Gastrocnemius medialis (tissue), 4 donors: ENCODE measurements at regions not wholly inside any gene's neighbourhood (a gene's known extent, or its start where the extent isn't known, plus 50 kb on each side); places are given as distances from the start of the nearest gene placed in this dataset.
"Not testable (repeated sequence)": the region's sequence is repeated elsewhere in the genome, so short reads cannot be mapped to it uniquely, and the experiment has no call there.

Source experiments
- ATAC-seq, 2 donors: fragments of 150-250 bp; one replicate each; pipeline ENCODE4 v1.9.1; 2016
- DNase-seq, 2 donors: peaks; one replicate each; pipeline ENCODE4 v3.0.0-alpha.2; 2019
- H3K27ac ChIP-seq, 4 donors: fragments of 200-600 bp; sonication (generic); 1 replicate in 1 of 4; 2 replicates in 3 of 4; pipeline ENCODE4 v1.5.1; 2016 to 2018; ENCODE audit warnings: mild to moderate bottlenecking in 2 of 4, moderate library complexity in 1 of 4
- H3K27me3 ChIP-seq, 3 donors: fragments of 200-600 bp; sonication (generic) in 2 of 3; 1 replicate in 1 of 3; 2 replicates in 2 of 3; pipeline versions ENCODE4 v1.5.1 to v1.6.0; 2016 to 2019; ENCODE audit warnings: mild to moderate bottlenecking in 1 of 3, moderate library complexity in 1 of 3
- H3K36me3 ChIP-seq, 2 donors: fragments of 200-600 bp; sonication (generic) in 1 of 2; one replicate each; pipeline ENCODE4 v1.5.1; 2017 to 2018
- H3K4me1 ChIP-seq, 2 donors: fragments of 200-600 bp; sonication (generic) in 1 of 2; one replicate each; pipeline ENCODE4 v1.5.1; 2016 to 2017; ENCODE audit warnings: mild to moderate bottlenecking in 2 of 2
- H3K4me3 ChIP-seq, 4 donors: fragments of 200-600 bp; sonication (generic) in 3 of 4; 1 replicate in 1 of 4; 2 replicates in 3 of 4; pipeline ENCODE4 v1.5.1; 2016 to 2019; ENCODE audit warnings: mild to moderate bottlenecking in 2 of 4
- H3K9me3 ChIP-seq, 3 donors: fragments of 200-600 bp; sonication (generic) in 2 of 3; 1 replicate in 1 of 3; 2 replicates in 2 of 3; pipeline ENCODE4 v1.5.1; 2016 to 2019
- CTCF ChIP-seq, 5 experiments: fragments of 450-650 bp in 3 of 5; fragments of 200-600 bp in 2 of 5; sonication (generic) in 2 of 5; IDR thresholded peaks in 4 of 5; conservative IDR thresholded peaks in 1 of 5; 1 replicate in 4 of 5; 2 replicates in 1 of 5; pipeline ENCODE4 v1.5.1; 2016 to 2019; ENCODE audit warnings: antibody characterized with exemption in 5 of 5, mild to moderate bottlenecking in 3 of 5, moderate library complexity in 3 of 5
- POLR2A ChIP-seq, 2 donors: fragments of 450-650 bp; IDR thresholded peaks; one replicate each; pipeline ENCODE4 v1.6.1; 2017; ENCODE audit warnings: antibody characterized with exemption in 2 of 2, mild to moderate bottlenecking in 2 of 2, moderate library complexity in 2 of 2
- in situ Hi-C, 4 donors: fragments of 200-750 bp; cut with MboI; loops; one replicate each; pipeline versions ENCODE4 v1.15.0 to v1.8.0; 2017; ENCODE audit warnings: low sequenced_read_pairs in 4 of 4
- intact Hi-C: fragments of 100-400 bp; cut with DNase I; formaldehyde crosslinking; loops from one replicate; pipeline ENCODE4 v1.15.1; 2023; ENCODE audit warnings: low total_unique reads

- Histone ChIP-seq H3K27ac (no peak overlapping the region), H3K4me1 (no peaks in the 10 kb centered on the region), H3K4me3 (no peak overlapping the region), H3K27me3 (no peaks in the 10 kb centered on the region), H3K36me3 (no peaks in the 10 kb centered on the region), H3K9me3 (peaks cover 0 to 4% (median 0%) of the 10 kb centered on the region in 3 donors)
- in situ Hi-C loops: no loop called here
- intact Hi-C loops: no loop called here
- TF ChIP-seq CTCF (IDR thresholded peaks at IDR 0.05 in 4 of 5, conservative IDR thresholded peaks at IDR 0.05 in 1 of 5) (no peak), POLR2A (IDR thresholded peaks at IDR 0.05) (no peak)
- DNase-seq (no peak), ATAC-seq (no peak)
These were observed 128.8 kb upstream of the CLEC14A start for GRCh38 chr14:38384741-38385140.

DNA sequence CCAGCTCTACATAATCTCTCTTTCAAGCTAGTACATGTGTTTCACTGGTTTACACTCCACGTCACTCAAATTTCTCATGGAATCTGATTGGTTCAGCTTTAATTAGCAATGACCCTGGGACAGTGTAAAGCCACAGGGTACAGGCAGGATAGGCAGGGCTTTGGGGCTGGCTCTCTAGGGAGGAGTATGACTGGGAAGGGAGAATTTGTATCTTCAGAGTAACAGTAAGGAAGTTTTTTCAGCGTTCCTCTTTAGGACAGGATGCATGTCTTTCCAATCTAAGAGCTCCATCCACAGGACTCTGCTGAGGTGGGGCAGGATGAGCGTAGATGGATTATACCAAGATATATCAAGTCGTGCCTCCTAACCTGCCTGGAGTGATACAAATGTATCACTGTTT is 112.0 kb upstream of the CLEC14A start:
- DNase-seq: no peak

GRCh38 chr14:38366374-38366773 is 110.5 kb upstream of the CLEC14A start:
- TF ChIP-seq POLR2A (IDR thresholded peaks at IDR 0.05): no peak
- no peak for TF ChIP-seq CTCF (IDR thresholded peaks at IDR 0.05 in 4 of 5, conservative IDR thresholded peaks at IDR 0.05 in 1 of 5)
- in situ Hi-C loops: no loop called here
- H3K4me1 ChIP-seq: peaks cover 5 to 15% of the 10 kb centered on the region in 2 donors
- DNase-seq (no peak), ATAC-seq (no peak)
- intact Hi-C loops: no loop called here
- H3K27me3 ChIP-seq: no peaks in the 10 kb centered on the region
- no peaks in the 10 kb centered on the region for H3K36me3 ChIP-seq
- H3K4me3 ChIP-seq: no peak overlapping the region
- no peak overlapping the region for H3K27ac ChIP-seq
- no peaks in the 10 kb centered on the region for H3K9me3 ChIP-seq

More for the DNA sequence above, 112.0 kb upstream of the CLEC14A start:
- TF ChIP-seq POLR2A (IDR thresholded peaks at IDR 0.05) (no peak), CTCF (IDR thresholded peaks at IDR 0.05 in 4 of 5, conservative IDR thresholded peaks at IDR 0.05 in 1 of 5) (no peak)
- H3K36me3 ChIP-seq: no peaks in the 10 kb centered on the region
- ATAC-seq: peak; percentile 41 to 47
- peak overlapping the region in 2 of 4 donors; percentile 33 to 49 for H3K27ac ChIP-seq
- peak overlapping the region in 1 of 4 donors; percentile 13 for H3K4me3 ChIP-seq
- in situ Hi-C loops: no loop called here
- no peaks in the 10 kb centered on the region for H3K27me3 ChIP-seq
- intact Hi-C loops: no loop called here
- no peaks in the 10 kb centered on the region for H3K9me3 ChIP-seq
- H3K4me1 ChIP-seq: peaks cover 5 to 15% of the 10 kb centered on the region in 2 donors

DNA sequence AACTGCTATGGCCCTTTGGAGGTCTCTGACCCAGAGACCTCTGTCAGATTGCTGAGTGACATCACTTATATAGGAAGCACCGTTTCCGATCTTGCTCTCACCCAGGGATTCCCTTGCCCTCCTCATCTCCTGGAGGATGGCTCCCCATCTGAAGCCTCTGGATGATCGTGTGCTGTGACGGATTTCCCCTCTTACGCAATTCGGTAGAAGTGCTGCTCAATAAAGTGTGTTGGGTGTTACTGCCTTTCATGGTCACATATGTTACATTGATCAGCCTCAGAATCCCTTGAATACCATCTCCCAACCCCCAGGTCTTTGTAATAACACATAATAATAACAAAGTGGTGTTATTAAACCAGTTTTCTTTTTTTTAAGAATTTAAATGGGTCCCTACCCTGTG is 107.3 kb upstream of the CLEC14A start:
- in situ Hi-C loops: no loop called here
- no peak overlapping the region for H3K27ac ChIP-seq
- no peak for ATAC-seq
- H3K9me3 ChIP-seq: no peaks in the 10 kb centered on the region
- H3K4me3 ChIP-seq: no peak overlapping the region
- no peaks in the 10 kb centered on the region for H3K36me3 ChIP-seq
- TF ChIP-seq CTCF (IDR thresholded peaks at IDR 0.05 in 4 of 5, conservative IDR thresholded peaks at IDR 0.05 in 1 of 5) (no peak), POLR2A (IDR thresholded peaks at IDR 0.05) (no peak)
- intact Hi-C loops: no loop called here
- H3K4me1 ChIP-seq: peaks cover 5 to 12% of the 10 kb centered on the region in 2 donors
- H3K27me3 ChIP-seq: no peaks in the 10 kb centered on the region
- DNase-seq: no peak

DNA sequence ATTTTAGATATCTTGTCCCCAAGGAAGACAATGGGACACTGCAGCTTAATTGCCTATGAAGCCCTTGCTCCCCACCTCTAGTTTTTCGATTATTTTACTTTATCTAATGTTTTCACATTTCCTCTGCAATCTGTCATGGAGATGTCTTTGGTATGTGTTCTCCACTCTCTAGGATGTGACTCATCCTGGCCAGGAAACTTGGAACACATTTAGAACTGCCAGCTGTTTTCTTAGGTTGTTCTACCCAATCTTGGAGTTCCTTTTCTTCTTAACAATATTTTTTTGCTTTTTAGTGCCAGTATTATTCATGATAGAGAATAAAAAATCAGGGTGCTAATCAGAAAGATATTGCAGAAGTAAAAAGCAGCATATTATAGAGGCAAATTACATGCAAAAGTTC is 101.7 kb upstream of the CLEC14A start:
- Histone ChIP-seq H3K36me3 (no peaks in the 10 kb centered on the region), H3K27me3 (no peaks in the 10 kb centered on the region), H3K9me3 (no peaks in the 10 kb centered on the region), H3K27ac (peak overlapping the region in 2 of 4 donors; percentile 23 to 26), H3K4me1 (no peaks in the 10 kb centered on the region), H3K4me3 (no peak overlapping the region)
- intact Hi-C loops (no loop called here), in situ Hi-C loops (no loop called here)
- ATAC-seq: peak; percentile 41 to 54
- DNase-seq: no peak
- TF ChIP-seq POLR2A (IDR thresholded peaks at IDR 0.05) (no peak), CTCF (IDR thresholded peaks at IDR 0.05 in 4 of 5, conservative IDR thresholded peaks at IDR 0.05 in 1 of 5) (no peak)

- H3K36me3 ChIP-seq, intact Hi-C loops, DNase-seq, in situ Hi-C loops, ATAC-seq, H3K27ac ChIP-seq, H3K9me3 ChIP-seq, H3K4me3 ChIP-seq, H3K4me1 ChIP-seq, H3K27me3 ChIP-seq: not testable (repeated sequence)
These were observed 99.6 kb upstream of the CLEC14A start for GRCh38 chr14:38355473-38355872.
